C4-2B (cell line): ENCODE measurements at regions not wholly inside any gene's neighbourhood (a gene's known extent, or its start where the extent isn't known, plus 50 kb on each side); places are given as distances from the start of the nearest gene placed in this dataset.

ENCODE experiments used
- H3K27ac ChIP-seq: fragments of 450-650 bp; 2 replicates; pipeline ENCODE4 v1.5.1; 2017
- ZFX ChIP-seq: fragments of 450-650 bp; IDR thresholded peaks from 2 replicates; pipeline ENCODE4 v1.6.1; 2017
- TF ChIP-seq, protein P1 (sequence below): fragments of 450-650 bp; conservative IDR thresholded peaks from 2 replicates; pipeline ENCODE4 v1.5.1; 2017; ENCODE audit warnings: mild to moderate bottlenecking

DNA sequence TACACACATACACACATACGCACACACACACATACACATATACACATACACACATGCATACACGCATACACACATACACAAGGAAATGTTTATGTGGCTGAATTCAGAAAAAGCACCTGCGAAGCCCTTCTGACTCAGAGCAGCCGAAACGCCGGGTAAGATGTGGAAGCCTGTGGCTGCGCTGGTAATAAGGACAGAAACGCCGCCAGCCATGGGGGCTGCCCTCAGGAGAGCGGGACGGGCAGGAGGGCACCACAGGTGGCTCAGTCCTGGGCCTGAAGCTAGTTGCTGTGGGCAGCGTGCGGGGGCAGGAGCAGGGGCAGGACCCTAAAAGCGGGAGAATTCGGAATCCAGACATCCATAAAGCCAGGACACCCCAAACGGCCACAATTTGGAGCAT is 378.3 kb downstream of the BRD1 start:
- TF ChIP-seq, protein P1, sequence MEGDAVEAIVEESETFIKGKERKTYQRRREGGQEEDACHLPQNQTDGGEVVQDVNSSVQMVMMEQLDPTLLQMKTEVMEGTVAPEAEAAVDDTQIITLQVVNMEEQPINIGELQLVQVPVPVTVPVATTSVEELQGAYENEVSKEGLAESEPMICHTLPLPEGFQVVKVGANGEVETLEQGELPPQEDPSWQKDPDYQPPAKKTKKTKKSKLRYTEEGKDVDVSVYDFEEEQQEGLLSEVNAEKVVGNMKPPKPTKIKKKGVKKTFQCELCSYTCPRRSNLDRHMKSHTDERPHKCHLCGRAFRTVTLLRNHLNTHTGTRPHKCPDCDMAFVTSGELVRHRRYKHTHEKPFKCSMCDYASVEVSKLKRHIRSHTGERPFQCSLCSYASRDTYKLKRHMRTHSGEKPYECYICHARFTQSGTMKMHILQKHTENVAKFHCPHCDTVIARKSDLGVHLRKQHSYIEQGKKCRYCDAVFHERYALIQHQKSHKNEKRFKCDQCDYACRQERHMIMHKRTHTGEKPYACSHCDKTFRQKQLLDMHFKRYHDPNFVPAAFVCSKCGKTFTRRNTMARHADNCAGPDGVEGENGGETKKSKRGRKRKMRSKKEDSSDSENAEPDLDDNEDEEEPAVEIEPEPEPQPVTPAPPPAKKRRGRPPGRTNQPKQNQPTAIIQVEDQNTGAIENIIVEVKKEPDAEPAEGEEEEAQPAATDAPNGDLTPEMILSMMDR, result no peak
- TF ChIP-seq ZFX, result no peak
- no peak overlapping the region for H3K27ac ChIP-seq

GRCh38 chr22:49448526-49448925 is 379.1 kb downstream of the BRD1 start:
- TF ChIP-seq ZFX, result no peak
- H3K27ac ChIP-seq, result no peak overlapping the region

DNA sequence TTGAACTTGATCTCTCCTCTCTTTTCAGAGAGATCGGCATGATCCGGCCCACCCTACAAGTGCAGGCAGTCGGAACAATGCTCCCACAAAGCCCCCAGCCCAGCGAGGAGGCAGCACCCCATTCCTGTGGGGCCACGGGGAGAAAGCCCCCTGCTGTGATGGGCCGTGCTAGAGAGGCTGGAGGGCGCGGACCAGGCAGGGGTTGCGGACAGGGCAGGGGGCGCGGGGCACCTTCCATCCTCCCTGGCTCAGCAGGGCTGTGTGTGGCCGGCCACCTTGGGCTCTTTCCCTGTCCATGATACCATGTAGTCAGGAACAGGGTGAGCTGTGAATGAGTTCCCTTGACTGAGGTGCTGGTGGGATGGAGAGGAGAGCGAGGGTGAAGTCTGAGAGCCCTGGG is 379.8 kb downstream of the BRD1 start:
- no peak overlapping the region for H3K27ac ChIP-seq
- TF ChIP-seq, protein P1, result no peak
- TF ChIP-seq ZFX, result no peak

- no peak overlapping the region for H3K27ac ChIP-seq
- no peak for TF ChIP-seq ZFX
- TF ChIP-seq, protein P1, result no peak
Measured at GRCh38 chr22:49446759-49447710, 380.6 kb downstream of the BRD1 start.

- TF ChIP-seq, protein P1, result no peak
- TF ChIP-seq ZFX, result no peak
- H3K27ac ChIP-seq, result no peak overlapping the region
Measured at GRCh38 chr22:49446145-49446758, 381.4 kb downstream of the BRD1 start.

DNA sequence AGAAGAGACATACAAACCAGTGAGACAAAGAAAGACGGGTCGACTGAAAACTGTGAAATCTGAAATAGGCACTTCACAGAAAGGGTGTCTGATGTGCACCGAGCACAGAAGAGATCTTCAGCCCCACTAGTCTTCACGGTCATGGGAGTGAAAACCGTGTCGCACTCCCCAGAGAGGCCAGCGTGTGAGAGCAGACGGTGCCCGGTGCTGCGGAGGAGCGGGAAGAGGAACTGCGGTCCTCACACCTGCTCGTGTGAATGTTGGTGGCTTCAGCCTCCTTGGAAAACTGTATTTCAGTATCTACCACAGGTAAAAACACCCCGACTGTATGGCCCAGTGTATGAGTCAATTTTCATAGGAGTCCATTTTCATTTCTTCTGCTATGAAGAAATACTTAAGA is 382.9 kb downstream of the BRD1 start:
- no peak overlapping the region for H3K27ac ChIP-seq
- TF ChIP-seq, protein P1, result no peak

GRCh38 chr22:49440931-49441330 is 386.7 kb downstream of the BRD1 start:
- TF ChIP-seq, protein P1, result no peak
- H3K27ac ChIP-seq, result no peak overlapping the region
